ENCODE measurements at regions not wholly inside any gene's neighbourhood (a gene's known extent, or its start where the extent isn't known, plus 50 kb on each side); places are given as distances from the start of the nearest gene placed in this dataset.

DNA sequence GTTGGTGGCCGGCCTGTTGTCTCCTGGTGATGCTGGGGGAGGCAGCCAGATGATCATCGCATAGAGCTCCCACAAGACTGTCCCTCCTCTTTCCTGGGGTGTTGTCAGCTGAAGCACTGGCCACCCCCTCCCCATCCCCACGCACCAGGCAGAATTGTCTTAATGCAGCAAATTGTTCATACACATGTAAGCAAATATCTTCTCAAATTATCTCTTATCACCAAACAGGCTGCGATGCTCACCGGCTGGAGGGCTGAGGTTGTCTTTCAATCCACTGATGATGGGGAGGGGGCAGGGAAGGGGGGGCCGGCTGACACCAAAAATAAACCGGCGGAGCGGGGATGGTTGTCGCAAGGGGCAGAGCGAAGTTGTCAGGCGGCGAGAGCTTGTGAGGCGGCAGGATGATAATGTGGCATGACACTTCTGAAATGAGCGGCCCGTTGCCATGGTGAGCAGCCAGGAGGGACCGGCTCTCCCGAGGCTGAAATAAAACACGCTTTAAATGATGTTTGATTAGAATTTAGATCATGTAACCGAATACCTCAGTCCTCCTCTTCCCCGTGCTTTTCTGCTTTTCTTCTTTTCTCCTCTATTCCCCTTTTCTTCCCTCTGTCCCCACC lies 59.8 kb downstream of the MRM1 start:
- DNase-seq (ENCODE audit: low read depth) = no peak
- H3K4me3 ChIP-seq (ENCODE audit: low read length) = no peak overlapping the region
- TF ChIP-seq CTCF (conservative IDR thresholded peaks at IDR 0.05; ENCODE audit: low read depth, low read length) = no peak

DNA sequence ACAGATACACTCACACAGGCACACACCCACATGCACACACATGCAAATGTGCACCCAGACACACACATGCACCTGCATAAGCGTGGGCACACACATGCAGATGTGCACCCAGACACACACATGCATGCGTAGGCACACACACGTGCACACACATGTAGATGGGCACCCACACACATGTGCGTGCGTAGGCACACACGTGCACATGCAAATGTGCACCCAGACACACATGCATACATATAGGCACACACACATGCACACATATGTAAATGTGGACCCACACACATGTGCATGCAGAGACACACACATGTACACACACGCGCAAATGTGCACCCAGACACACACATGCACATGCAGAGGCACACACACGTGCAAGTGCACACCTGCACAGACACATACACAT lies 60.3 kb downstream of the MRM1 start:
- H3K4me3 ChIP-seq (ENCODE audit: low read length) = no peak overlapping the region
- no peak for DNase-seq (ENCODE audit: low read depth)
- TF ChIP-seq CTCF (conservative IDR thresholded peaks at IDR 0.05; ENCODE audit: low read depth, low read length) = no peak

GRCh38 chr17:36665417-36665816 lies 64.0 kb downstream of the MRM1 start:
- DNase-seq (ENCODE audit: low read depth) = no peak
- no peak overlapping the region for H3K4me3 ChIP-seq (ENCODE audit: low read length)
- TF ChIP-seq CTCF (conservative IDR thresholded peaks at IDR 0.05; ENCODE audit: low read depth, low read length) = no peak

DNA sequence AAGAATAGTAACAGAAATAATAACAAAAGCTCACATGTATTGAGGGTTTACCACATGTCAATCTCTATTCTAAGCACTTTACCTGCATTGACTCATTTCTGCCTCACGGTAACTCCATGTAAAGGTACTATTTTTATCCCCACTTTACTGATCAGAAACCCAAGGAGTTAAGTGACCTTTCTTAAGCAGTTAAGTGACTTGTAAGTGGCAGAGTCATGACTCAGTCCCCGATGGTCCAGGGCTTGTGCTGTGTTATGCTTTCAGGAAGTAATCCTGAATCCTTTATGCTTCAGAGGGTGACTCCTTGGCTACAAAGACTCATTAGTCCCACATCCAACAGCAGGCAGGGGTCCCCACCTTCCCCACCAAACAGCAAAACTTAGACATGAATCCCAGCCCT lies 66.5 kb downstream of the MRM1 start:
- no peak overlapping the region for H3K4me3 ChIP-seq (ENCODE audit: low read length)
- no peak for DNase-seq (ENCODE audit: low read depth)
- TF ChIP-seq CTCF (conservative IDR thresholded peaks at IDR 0.05; ENCODE audit: low read depth, low read length) = no peak

- no peak for TF ChIP-seq CTCF (conservative IDR thresholded peaks at IDR 0.05; ENCODE audit: low read depth, low read length)
- no peak overlapping the region for H3K4me3 ChIP-seq (ENCODE audit: low read length)
- no peak for DNase-seq (ENCODE audit: low read depth)
Measured at GRCh38 chr17:36668824-36669223, 67.4 kb downstream of the MRM1 start.

- no peak for DNase-seq (ENCODE audit: low read depth)
- no peak for TF ChIP-seq CTCF (conservative IDR thresholded peaks at IDR 0.05; ENCODE audit: low read depth, low read length)
- H3K4me3 ChIP-seq (ENCODE audit: low read length) = no peak overlapping the region
Measured at GRCh38 chr17:36671144-36671543, 69.8 kb downstream of the MRM1 start.

GRCh38 chr17:36672403-36672918 lies 71.1 kb downstream of the MRM1 start:
- TF ChIP-seq CTCF (conservative IDR thresholded peaks at IDR 0.05; ENCODE audit: low read depth, low read length) = no peak
- no peak overlapping the region for H3K4me3 ChIP-seq (ENCODE audit: low read length)
- no peak for DNase-seq (ENCODE audit: low read depth)

Measured in retinal pigment epithelial cell (primary cell).